GM12878 (cell line): ENCODE measurements at regions not wholly inside any gene's neighbourhood (a gene's known extent, or its start where the extent isn't known, plus 50 kb on each side); places are given as distances from the start of the nearest gene placed in this dataset.

Source experiments
- ATAC-seq: fragments of 200-7000 bp; cut with Tn5 transposase; 3 replicates; pipeline ENCODE4 v1.9.1; 2020; ENCODE audit warnings: mild to moderate bottlenecking, moderate library complexity
- BruUV-seq: library from RNA; stranded (reverse); fragments of 400-500 nt; replicated peaks from 2 replicates; lab custom pipeline; 2021; lab: Mats Ljungman, UMichigan
- CTCF ChIA-PET: fragments of 300-600 bp; sonication (Branson Sonifier 250); formaldehyde crosslinking; extraction: SDS; loops from one replicate; lab custom pipeline; 2021; ENCODE audit warnings: inconsistent platforms; lab: Yijun Ruan, JAX
- POLR2A ChIA-PET: fragments of 350-600 bp; formaldehyde crosslinking; extraction: SDS; loops from one replicate; lab custom pipeline; 2021; ENCODE audit warnings: inconsistent platforms; lab: Charles Lee
- RAD21 ChIA-PET: fragments of 300-600 bp; sonication (Branson Sonifier 250); formaldehyde crosslinking; loops from one replicate; lab custom pipeline; 2023; ENCODE audit warnings: antibody characterized with exemption; ENCODE audit not compliant: unreplicated experiment; lab: Charles Lee
- SMC1A ChIA-PET: fragments of 300-600 bp; sonication (Branson Sonifier 250); formaldehyde crosslinking; loops from one replicate; lab custom pipeline; 2023; ENCODE audit not compliant: unreplicated experiment, uncharacterized antibody; lab: Charles Lee
- DNase-seq: peaks from one replicate; pipeline ENCODE4 v3.0.0-alpha.2; 2011; ENCODE audit warnings: low read depth, low spot score
- FAIRE-seq: peaks from 3 replicates; lab custom pipeline; 2011; peaks lifted over from hg19 to GRCh38; lab: Jason Lieb, UNC
- H2AFZ ChIP-seq: 2 replicates; pipeline ENCODE4 v1.6.0; 2011; ENCODE audit warnings: low read depth, low read length, control low read depth; ENCODE audit not compliant: control insufficient read depth
- H3K27ac ChIP-seq: 2 replicates; pipeline ENCODE4 v1.5.1; 2011; ENCODE audit warnings: control low read depth; ENCODE audit not compliant: control insufficient read depth, insufficient read depth
- H3K27me3 ChIP-seq, 2 experiments: replicated peaks in 1 of 2; 2 replicates each; pipeline versions ENCODE4 v1.6.0 to v1.6.1; 2011; ENCODE audit warnings: low read length in 1 of 2; ENCODE audit not compliant: control insufficient read depth in 2 of 2, insufficient read depth in 2 of 2
- H3K36me3 ChIP-seq, 2 experiments: 2 replicates each; pipeline ENCODE4 v1.5.1; 2011; ENCODE audit warnings: low read length in 1 of 2; ENCODE audit not compliant: control insufficient read depth in 2 of 2, insufficient read depth in 2 of 2
- H3K4me1 ChIP-seq: 2 replicates; pipeline ENCODE4 v1.6.1; 2011; ENCODE audit warnings: mild to moderate bottlenecking, low read length, moderate library complexity, mixed read lengths; ENCODE audit not compliant: control insufficient read depth, insufficient read depth
- H3K4me2 ChIP-seq: 2 replicates; pipeline ENCODE4 v1.6.0; 2011; ENCODE audit warnings: control low read depth; ENCODE audit not compliant: control insufficient read depth, insufficient read depth
- H3K4me3 ChIP-seq: fragments of 200-600 bp; sonication (generic); 2 replicates; pipeline ENCODE4 v1.5.1; 2016
- H3K79me2 ChIP-seq: 2 replicates; pipeline ENCODE4 v1.6.0; 2011; ENCODE audit warnings: low read length; ENCODE audit not compliant: control insufficient read depth, insufficient read depth
- H3K9ac ChIP-seq: 2 replicates; pipeline ENCODE4 v1.8.0; 2011; ENCODE audit warnings: low read length, control low read depth, mixed read lengths; ENCODE audit not compliant: control insufficient read depth, insufficient read depth
- H3K9me3 ChIP-seq: replicated peaks from 3 replicates; pipeline ENCODE4 v1.5.1; 2011; ENCODE audit warnings: mild to moderate bottlenecking, low read length; ENCODE audit not compliant: control insufficient read depth, insufficient read depth
- H4K20me1 ChIP-seq: 2 replicates; pipeline ENCODE4 v1.6.0; 2011; ENCODE audit not compliant: control insufficient read depth, insufficient read depth
- BHLHE40 ChIP-seq, 2 experiments: fragments of 450-650 bp in 1 of 2; IDR thresholded peaks; 2 replicates each; pipeline ENCODE4 v1.6.1; 2011 to 2017; ENCODE audit warnings: low read depth in 2 of 2, borderline replicate concordance in 1 of 2, improper control_type of control experiment in 1 of 2, low read length in 1 of 2, mild to moderate bottlenecking in 1 of 2
- BMI1 ChIP-seq: fragments of 450-650 bp; IDR thresholded peaks from 2 replicates; pipeline ENCODE4 v1.6.1; 2016; ENCODE audit warnings: mild to moderate bottlenecking, moderate library complexity, borderline replicate concordance
- CHD1 ChIP-seq: IDR thresholded peaks from 2 replicates; pipeline ENCODE4 v1.6.1; 2012; ENCODE audit warnings: low read depth, low read length, improper control_type of control experiment
- GABPA ChIP-seq: IDR thresholded peaks from 2 replicates; pipeline ENCODE4 v1.6.1; 2014; ENCODE audit warnings: antibody characterized with exemption, low read depth, mild to moderate bottlenecking, inconsistent platforms
- NR2C1 ChIP-seq: fragments of 450-650 bp; IDR thresholded peaks from 2 replicates; pipeline ENCODE4 v1.6.1; 2017; ENCODE audit warnings: antibody characterized with exemption, mild to moderate bottlenecking, moderate library complexity
- POLR2A ChIP-seq: IDR thresholded peaks from 2 replicates; pipeline ENCODE4 v1.6.1; 2011; ENCODE audit warnings: low read depth, mild to moderate bottlenecking, low read length
- PRDM15 ChIP-seq: fragments of 450-650 bp; formaldehyde crosslinking; IDR thresholded peaks from 2 replicates; pipeline ENCODE4 v1.4.0; 2020; ENCODE audit warnings: mild to moderate bottlenecking, moderate library complexity
- RCOR1 ChIP-seq: conservative IDR thresholded peaks from 2 replicates; pipeline ENCODE4 v1.6.1; 2012; ENCODE audit warnings: low read depth, low read length, improper control_type of control experiment
- RFX5 ChIP-seq: IDR thresholded peaks from 2 replicates; pipeline ENCODE4 v1.6.1; 2011; ENCODE audit warnings: low read depth, low read length, improper control_type of control experiment
- SREBF2 ChIP-seq: IDR thresholded peaks from 2 replicates; pipeline ENCODE4 v1.6.1; 2012; ENCODE audit warnings: mild to moderate bottlenecking, low read length
- STAT1 ChIP-seq: fragments of 450-650 bp; conservative IDR thresholded peaks from 2 replicates; pipeline ENCODE4 v1.6.1; 2014; ENCODE audit warnings: antibody characterized with exemption, mild to moderate bottlenecking
- TCF7 ChIP-seq: IDR thresholded peaks from 2 replicates; pipeline ENCODE4 v1.6.1; 2014; ENCODE audit warnings: antibody characterized with exemption, borderline replicate concordance
- ZNF274 ChIP-seq: IDR thresholded peaks from one replicate; pipeline ENCODE4 v1.8.0; 2011; ENCODE audit not compliant: insufficient read length, insufficient read depth
- ZNF592 ChIP-seq: fragments of 450-650 bp; IDR thresholded peaks from 2 replicates; pipeline ENCODE4 v1.6.1; 2017; ENCODE audit warnings: mild to moderate bottlenecking, moderate library complexity
- WGBS: methylation state at CpG from one replicate; pipeline ENCODE4 v1.1.6; 2016; ENCODE audit warnings: low lambda C conversion rate; ENCODE audit not compliant: insufficient replicate concordance, insufficient coverage; ENCODE audit errors: missing lambda C conversion rate; 5-methylcytosine and 5-hydroxymethylcytosine counted together
- in situ Hi-C: fragments of 300-500 bp; cut with MboI; formaldehyde crosslinking; loops from 9 replicates; pipeline ENCODE4 v1.14.3; 2018; ENCODE audit warnings: mixed read lengths
- intact Hi-C: fragments of 100-400 bp; cut with micrococcal nuclease; formaldehyde crosslinking; loops from one replicate; pipeline ENCODE4 v1.14.2; 2022; ENCODE audit not compliant: unreplicated experiment

- TF ChIP-seq SREBF2 = no peak
- no peak for TF ChIP-seq STAT1
- TF ChIP-seq CHD1 = no peak
- TF ChIP-seq GABPA = no peak
- TF ChIP-seq RCOR1 = no peak
- no peak for TF ChIP-seq POLR2A
- no peak for TF ChIP-seq PRDM15
- no peak for TF ChIP-seq BMI1
- TF ChIP-seq NR2C1 = no peak
Observed at GRCh38 chr9:16121601-16122286, 568.9 kb downstream of the CCDC171 start (continued).

GRCh38 chr9:16125629-16126028, 572.8 kb downstream of the CCDC171 start:
- intact Hi-C loops = no loop called here

More at GRCh38 chr9:16125629-16126028, 572.8 kb downstream of the CCDC171 start:
- Histone ChIP-seq H3K36me3 (no peaks in the 10 kb centered on the region), H3K4me1 (no peaks in the 10 kb centered on the region), H3K4me3 (no peak overlapping the region), H4K20me1 (no peaks in the 10 kb centered on the region), H3K27ac (no peak overlapping the region), H3K9ac (no peak overlapping the region), H2AFZ (no peak overlapping the region), H3K27me3 (no peaks in the 10 kb centered on the region), H3K9me3 (no peaks in the 10 kb centered on the region; the same call in 2 of the 3 replicates), H3K4me2 (no peak overlapping the region), H3K79me2 (no peaks in the 10 kb centered on the region)
- no peak for ATAC-seq
- FAIRE-seq = no peak
- ChIA-PET RAD21 (no interaction called here), POLR2A (no interaction called here), CTCF (interaction anchor here (0.8 to 3.3 kb wide), 2 partner anchors 8 to 48 kb away, joined by 3 to 15 read pairs; no protein-coding TSS in a partner anchor), SMC1A (no interaction called here)
- DNase-seq = no peak
- TF ChIP-seq ZNF274 (no peak), BHLHE40 (IDR thresholded peaks at IDR 0.05; ENCODE audit: borderline replicate concordance in 1 of 2, low read depth in 2 of 2, low read length in 1 of 2) (no peak), TCF7 (no peak), RFX5 (no peak), ZNF592 (no peak)
- 0% methylated on average over 2 of the region's 2 CpGs for WGBS
- BruUV-seq = no TSS peak
- in situ Hi-C loops = no loop called here
